Mesenchymal stem cell (in vitro differentiated cells and primary cell): ENCODE measurements at regions not wholly inside any gene's neighbourhood (a gene's known extent, or its start where the extent isn't known, plus 50 kb on each side); places are given as distances from the start of the nearest gene placed in this dataset.
"Not testable (repeated sequence)": the region's sequence is repeated elsewhere in the genome, so short reads cannot be mapped to it uniquely, and the experiment has no call there.

ENCODE experiments used
- DNase-seq: peaks from one replicate; pipeline ENCODE4 v3.0.0-alpha.2; 2013
- H2AFZ ChIP-seq: one replicate; pipeline ENCODE4 v1.6.1; 2013; ENCODE audit warnings: low read depth, mild to moderate bottlenecking, control low read depth, inconsistent platforms, low read length, moderate library complexity
- H2AK5ac ChIP-seq: 2 replicates; pipeline ENCODE4 v1.6.1; 2013; ENCODE audit warnings: low read length, moderate library complexity, mild to moderate bottlenecking, inconsistent platforms; ENCODE audit not compliant: severe bottlenecking
- H2BK120ac ChIP-seq: one replicate; pipeline ENCODE4 v1.6.1; 2013; ENCODE audit warnings: low read depth, mild to moderate bottlenecking, inconsistent platforms, low read length, moderate library complexity
- H2BK12ac ChIP-seq, 2 experiments: one replicate each; pipeline ENCODE4 v1.6.1; 2013; ENCODE audit warnings: inconsistent platforms in 2 of 2, low read length in 2 of 2, mild to moderate bottlenecking in 2 of 2, moderate library complexity in 2 of 2, control low read depth in 1 of 2
- H2BK15ac ChIP-seq: one replicate; pipeline ENCODE4 v1.6.1; 2013; ENCODE audit warnings: mild to moderate bottlenecking, low read depth, inconsistent platforms; ENCODE audit not compliant: poor library complexity, severe bottlenecking
- H2BK5ac ChIP-seq: 2 replicates; pipeline ENCODE4 v1.6.1; 2013; ENCODE audit warnings: low read depth, mild to moderate bottlenecking, low read length, control low read depth, inconsistent platforms; ENCODE audit not compliant: poor library complexity, severe bottlenecking
- H3K14ac ChIP-seq, 2 experiments: one replicate each; pipeline ENCODE4 v1.6.1; 2013; ENCODE audit warnings: inconsistent platforms in 2 of 2, low read length in 2 of 2, control low read depth in 1 of 2, mild to moderate bottlenecking in 1 of 2, moderate library complexity in 1 of 2
- H3K18ac ChIP-seq, 2 experiments: one replicate each; pipeline ENCODE4 v1.6.1; 2013; ENCODE audit warnings: inconsistent platforms in 2 of 2, low read length in 2 of 2, control low read depth in 1 of 2, low read depth in 1 of 2, mild to moderate bottlenecking in 1 of 2
- H3K23ac ChIP-seq, 2 experiments: one replicate each; pipeline ENCODE4 v1.6.1; 2013; ENCODE audit warnings: inconsistent platforms in 2 of 2, low read length in 2 of 2, mild to moderate bottlenecking in 2 of 2, moderate library complexity in 2 of 2, control low read depth in 1 of 2
- H3K27ac ChIP-seq: 2 replicates; pipeline ENCODE4 v1.5.1; 2013; ENCODE audit warnings: mild to moderate bottlenecking, moderate library complexity, low read length, control low read depth, inconsistent platforms; ENCODE audit not compliant: poor library complexity, severe bottlenecking
- H3K27me3 ChIP-seq, 2 experiments: 2 replicates each; pipeline versions ENCODE4 v1.6.1 to v1.7.0; 2013; ENCODE audit warnings: low read length in 2 of 2, mild to moderate bottlenecking in 2 of 2, moderate library complexity in 2 of 2, control low read depth in 1 of 2, inconsistent platforms in 1 of 2; ENCODE audit not compliant: control insufficient read depth in 1 of 2, insufficient read depth in 1 of 2
- H3K36me3 ChIP-seq, 2 experiments: 2 replicates each; pipeline versions ENCODE4 v1.6.1 to v1.7.0; 2013; ENCODE audit warnings: low read length in 2 of 2, control low read depth in 1 of 2, inconsistent platforms in 1 of 2, low read depth in 1 of 2, mild to moderate bottlenecking in 1 of 2; ENCODE audit not compliant: insufficient read depth in 2 of 2, control insufficient read depth in 1 of 2
- H3K4ac ChIP-seq, 2 experiments: one replicate each; pipeline ENCODE4 v1.6.1; 2013; ENCODE audit warnings: inconsistent platforms in 2 of 2, low read length in 2 of 2, mild to moderate bottlenecking in 2 of 2, moderate library complexity in 2 of 2, control low read depth in 1 of 2, low read depth in 1 of 2
- H3K4me1 ChIP-seq: 2 replicates; pipeline ENCODE4 v1.6.1; 2013; ENCODE audit warnings: low read depth, low read length, control low read depth; ENCODE audit not compliant: control insufficient read depth, insufficient read depth
- H3K4me2 ChIP-seq: 2 replicates; pipeline ENCODE4 v1.6.1; 2013; ENCODE audit warnings: low read length, mild to moderate bottlenecking, inconsistent platforms; ENCODE audit not compliant: poor library complexity, severe bottlenecking
- H3K4me3 ChIP-seq, 2 experiments: 2 replicates each; pipeline versions ENCODE4 v1.5.1 to v1.7.0; 2013; ENCODE audit warnings: low read length in 2 of 2, mild to moderate bottlenecking in 2 of 2, control low read depth in 1 of 2, low read depth in 1 of 2; ENCODE audit not compliant: insufficient read depth in 1 of 2
- H3K79me1 ChIP-seq: replicated peaks from 2 replicates; pipeline ENCODE4 v1.6.1; 2013; ENCODE audit warnings: mild to moderate bottlenecking, control low read depth, low read length, inconsistent platforms; ENCODE audit not compliant: poor library complexity, severe bottlenecking
- H3K9ac ChIP-seq: 2 replicates; pipeline ENCODE4 v1.7.0; 2013; ENCODE audit warnings: mild to moderate bottlenecking, low read length, moderate library complexity
- H3K9me3 ChIP-seq: 2 replicates; pipeline ENCODE4 v1.7.0; 2013; ENCODE audit warnings: mild to moderate bottlenecking, low read length; ENCODE audit not compliant: control insufficient read depth
- H4K8ac ChIP-seq: one replicate; pipeline ENCODE4 v1.6.1; 2013; ENCODE audit warnings: inconsistent platforms, mild to moderate bottlenecking, low read length, moderate library complexity
- H4K91ac ChIP-seq: one replicate; pipeline ENCODE4 v1.6.1; 2013; ENCODE audit warnings: mild to moderate bottlenecking, low read length, inconsistent platforms
- WGBS: methylation state at CpG from one replicate; pipeline ENCODE4 v1.1.7; 2013; ENCODE audit warnings: mixed read lengths; 5-methylcytosine and 5-hydroxymethylcytosine counted together

DNA sequence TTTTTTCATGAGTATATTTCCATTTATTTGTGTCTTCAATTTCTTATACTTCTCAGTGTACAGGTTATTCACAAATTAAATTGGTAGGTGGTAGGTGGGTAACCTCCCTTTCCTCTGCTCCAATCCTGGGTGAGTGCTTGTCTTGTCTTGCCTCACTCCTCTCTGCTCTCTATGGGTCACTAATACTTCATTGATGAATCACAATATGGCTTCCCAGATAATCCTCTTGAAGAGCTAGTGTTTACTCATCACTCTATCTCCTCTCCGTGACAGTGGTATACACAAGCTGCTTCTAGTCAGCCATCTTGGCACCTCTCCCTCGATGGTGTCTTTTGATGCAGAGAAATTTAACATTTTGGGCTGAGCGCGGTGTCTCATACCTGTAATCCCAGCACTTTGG lies 331.8 kb upstream of the NMUR2 start:
- Histone ChIP-seq H3K9ac (no peak overlapping the region), H4K8ac (no peak overlapping the region), H3K36me3 (no peaks in the 10 kb centered on the region), H3K23ac (no peak overlapping the region), H3K27ac (no peak overlapping the region), H3K4me2 (no peak overlapping the region), H2AK5ac (no peak overlapping the region), H3K79me1 (no peaks in the 10 kb centered on the region), H2BK12ac (no peak overlapping the region), H3K4ac (no peak overlapping the region), H3K27me3 (no peaks in the 10 kb centered on the region), H2AFZ (no peak overlapping the region), H3K14ac (no peak overlapping the region), H3K4me3 (no peak overlapping the region), H3K4me1 (no peaks in the 10 kb centered on the region), H2BK15ac (no peak overlapping the region), H3K18ac (no peak overlapping the region), H2BK5ac (no peak overlapping the region), H3K9me3 (peaks cover 26% of the 10 kb centered on the region), H2BK120ac (no peak overlapping the region), H4K91ac (no peak overlapping the region)
- peak; percentile 3 for DNase-seq
- 68% methylated on average over 4 of the region's 4 CpGs for WGBS

- H3K9ac ChIP-seq = no peak overlapping the region
- H2BK120ac ChIP-seq = no peak overlapping the region
- no peak overlapping the region for H2BK15ac ChIP-seq
- H3K14ac ChIP-seq = no peak overlapping the region
- no peak overlapping the region for H3K23ac ChIP-seq
- H2AFZ ChIP-seq = no peak overlapping the region
- H3K18ac ChIP-seq = no peak overlapping the region
- H3K4me2 ChIP-seq = no peak overlapping the region
- no peak overlapping the region for H4K91ac ChIP-seq
- H3K27ac ChIP-seq = no peak overlapping the region
- no peaks in the 10 kb centered on the region for H3K27me3 ChIP-seq
- no peak overlapping the region for H2BK5ac ChIP-seq
- DNase-seq = no peak
- no peaks in the 10 kb centered on the region for H3K4me1 ChIP-seq
- H3K4me3 ChIP-seq = no peak overlapping the region
- H3K9me3 ChIP-seq = peaks cover 26% of the 10 kb centered on the region
- H3K36me3 ChIP-seq = no peaks in the 10 kb centered on the region
- H4K8ac ChIP-seq = no peak overlapping the region
- no peak overlapping the region for H3K4ac ChIP-seq
- no peak overlapping the region for H2AK5ac ChIP-seq
- H2BK12ac ChIP-seq = no peak overlapping the region
- no peaks in the 10 kb centered on the region for H3K79me1 ChIP-seq
These were observed 334.8 kb upstream of the NMUR2 start for GRCh38 chr5:152739916-152740315.

GRCh38 chr5:152741126-152741525 lies 336.0 kb upstream of the NMUR2 start:
- not testable (repeated sequence) for H3K79me1 ChIP-seq, H4K91ac ChIP-seq, H2BK12ac ChIP-seq, H3K36me3 ChIP-seq, H2BK15ac ChIP-seq, H3K27ac ChIP-seq, H3K4me1 ChIP-seq, H3K27me3 ChIP-seq, H3K18ac ChIP-seq, H3K14ac ChIP-seq, H3K4me2 ChIP-seq, H2BK120ac ChIP-seq, H3K4me3 ChIP-seq, H3K4ac ChIP-seq, H3K9ac ChIP-seq, H4K8ac ChIP-seq, H2AK5ac ChIP-seq, H2AFZ ChIP-seq, H3K23ac ChIP-seq, DNase-seq, H2BK5ac ChIP-seq
- 84% methylated on average over 9 of the region's 10 CpGs for WGBS
- H3K9me3 ChIP-seq = peaks cover 26% of the 10 kb centered on the region

DNA sequence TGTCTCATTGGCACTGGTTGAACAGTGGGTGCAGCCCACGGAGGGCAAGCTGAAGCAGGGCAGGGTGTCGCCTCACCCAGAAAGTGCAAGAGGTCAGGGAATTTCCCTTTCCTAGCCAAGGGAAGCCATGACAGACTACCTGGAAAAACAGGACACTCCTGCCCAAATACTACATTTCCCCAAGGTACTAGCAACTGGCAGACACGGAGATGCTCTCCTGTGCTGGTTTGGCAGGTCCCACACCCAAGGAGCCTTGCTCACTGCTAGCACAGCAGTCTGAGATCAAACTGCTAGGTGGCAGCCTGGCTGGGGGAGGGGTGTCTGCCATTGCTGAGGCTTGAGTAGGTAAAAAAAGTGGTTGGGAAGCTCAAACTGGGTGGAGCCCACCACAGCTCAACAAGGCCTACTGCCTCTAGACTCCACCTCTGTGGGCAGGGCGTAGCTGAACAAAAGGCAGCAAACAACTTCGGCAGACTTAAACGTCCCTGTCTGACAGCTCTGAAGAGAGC lies 382.7 kb upstream of the NMUR2 start:
- not testable (repeated sequence) for H3K4ac ChIP-seq, DNase-seq, H4K91ac ChIP-seq, H3K9ac ChIP-seq, H3K23ac ChIP-seq, H2BK15ac ChIP-seq, H2BK12ac ChIP-seq, H2BK5ac ChIP-seq, H3K4me3 ChIP-seq, H3K27ac ChIP-seq, H2AFZ ChIP-seq, H3K79me1 ChIP-seq, H2AK5ac ChIP-seq, H3K9me3 ChIP-seq, H3K14ac ChIP-seq, H3K18ac ChIP-seq, H3K4me2 ChIP-seq, H3K36me3 ChIP-seq, H2BK120ac ChIP-seq, H3K27me3 ChIP-seq, H4K8ac ChIP-seq, H3K4me1 ChIP-seq
- WGBS = 69% methylated on average over 4 of the region's 6 CpGs
